ENCODE measurements at regions not wholly inside any gene's neighbourhood (a gene's known extent, or its start where the extent isn't known, plus 50 kb on each side); places are given as distances from the start of the nearest gene placed in this dataset.

GRCh38 chr5:87872986-87873385 lies 395.7 kb downstream of the TMEM161B start:
- no peak for DNase-seq (ENCODE audit: low read depth)

- DNase-seq (ENCODE audit: low read depth), result no peak
Measured at GRCh38 chr5:87868792-87869191, 399.9 kb downstream of the TMEM161B start.

- DNase-seq (ENCODE audit: low read depth), result no peak
Measured at GRCh38 chr5:87867281-87867680, 401.4 kb downstream of the TMEM161B start.

DNA sequence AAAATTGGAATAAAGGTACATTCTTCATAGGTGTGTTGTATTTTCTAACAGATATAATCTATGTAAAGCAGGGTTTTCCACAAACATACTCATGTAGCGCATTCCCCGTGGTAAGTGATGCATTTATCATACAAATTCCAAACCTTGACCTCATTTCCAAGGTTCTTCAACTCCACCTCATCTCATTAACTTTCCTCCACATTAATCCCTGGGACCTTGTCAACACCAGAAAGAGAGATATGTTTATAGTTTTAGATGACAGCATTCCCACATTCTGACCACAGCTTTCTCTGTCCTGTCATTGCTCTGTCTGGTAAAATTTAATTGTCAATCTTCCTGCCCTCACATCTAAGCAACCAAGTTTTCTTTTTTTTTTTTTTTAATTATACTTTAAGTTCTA lies 415.1 kb downstream of the TMEM161B start:
- no peak for DNase-seq (ENCODE audit: low read depth)

GRCh38 chr5:87851603-87852002 lies 417.0 kb downstream of the TMEM161B start:
- no peak for DNase-seq (ENCODE audit: low read depth)

GRCh38 chr5:87850843-87851242 lies 417.8 kb downstream of the TMEM161B start:
- DNase-seq (ENCODE audit: low read depth), result no peak

DNA sequence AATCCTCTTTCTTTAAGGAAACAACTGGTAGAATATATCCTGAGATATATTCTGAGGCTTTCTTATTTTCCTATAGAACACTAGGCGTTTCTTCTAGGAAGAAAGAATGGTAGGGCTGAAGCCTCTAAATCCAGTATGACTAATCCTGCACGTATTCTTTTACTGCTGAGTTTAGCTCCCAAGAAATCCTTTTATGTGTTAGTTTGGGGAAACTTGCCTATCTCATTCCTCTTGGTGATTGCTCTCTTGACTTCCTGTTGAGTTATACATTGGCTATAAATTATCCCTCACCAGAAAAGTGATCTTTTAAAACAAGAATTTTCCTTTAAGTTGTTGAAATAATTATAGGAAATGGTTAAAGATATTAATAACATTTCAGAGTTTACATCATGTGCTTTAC lies 422.9 kb downstream of the TMEM161B start:
- no peak for DNase-seq (ENCODE audit: low read depth)

DNA sequence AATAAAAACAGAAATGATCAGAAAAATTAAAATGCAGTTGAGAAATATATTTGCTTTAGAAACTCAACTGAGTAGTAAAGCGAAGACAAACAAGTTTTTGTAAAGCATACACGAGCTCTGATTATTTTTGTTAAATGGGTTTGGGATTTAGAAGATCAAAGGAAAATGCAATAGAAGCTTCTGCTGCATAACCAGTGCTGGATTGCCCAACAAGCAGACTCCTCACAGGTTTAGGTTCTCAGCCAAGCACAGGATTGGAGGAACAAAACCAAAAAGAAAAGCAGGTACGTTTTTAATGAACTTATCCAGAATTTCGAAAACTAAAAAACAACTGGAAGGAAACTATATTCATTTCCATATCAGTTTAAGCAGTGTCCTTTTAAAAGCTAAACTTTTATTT lies 423.8 kb downstream of the TMEM161B start:
- DNase-seq (ENCODE audit: low read depth), result no peak

DNA sequence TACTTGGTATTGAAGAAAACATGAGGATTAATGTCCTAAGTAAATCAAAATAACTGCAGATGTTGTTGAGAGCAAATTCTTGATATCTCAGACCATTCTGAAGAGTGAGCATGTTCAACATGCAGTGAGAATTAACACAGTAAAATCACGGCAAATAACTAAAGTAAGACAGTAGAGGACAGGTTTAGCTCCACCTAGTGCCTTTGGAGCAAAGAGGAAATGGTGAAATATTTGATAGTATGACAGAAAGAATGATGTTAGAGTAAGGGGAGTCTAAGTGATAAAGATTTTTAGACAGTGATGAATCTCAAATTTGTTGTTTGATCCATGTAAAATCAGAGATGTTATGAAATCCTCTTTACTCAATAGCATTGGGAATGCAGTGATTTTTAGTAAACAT lies 424.2 kb downstream of the TMEM161B start:
- DNase-seq (ENCODE audit: low read depth), result no peak

GRCh38 chr5:87836696-87837095 lies 424.0 kb upstream of the CCNH start:
- no peak for DNase-seq (ENCODE audit: low read depth)

DNA sequence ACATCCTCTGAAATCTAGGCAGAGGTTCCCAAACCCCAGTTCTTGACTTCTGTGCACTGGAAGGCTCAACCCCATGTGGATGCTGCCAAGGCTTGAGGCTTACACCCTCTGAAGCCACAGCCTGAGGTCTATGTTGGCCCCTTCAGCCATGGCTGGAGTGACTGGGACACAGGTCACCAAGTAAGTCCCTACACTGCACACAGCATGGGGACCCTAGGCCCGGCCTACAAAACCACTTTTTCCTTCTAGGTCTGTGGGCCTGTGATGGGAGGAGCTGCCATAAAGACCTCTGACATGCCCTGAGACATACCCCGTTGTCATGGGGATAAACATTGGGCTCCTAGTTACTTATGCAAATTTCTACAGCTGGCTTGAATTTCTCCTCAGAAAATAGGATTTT lies 418.8 kb upstream of the CCNH start:
- no peak for DNase-seq (ENCODE audit: low read depth)

DNA sequence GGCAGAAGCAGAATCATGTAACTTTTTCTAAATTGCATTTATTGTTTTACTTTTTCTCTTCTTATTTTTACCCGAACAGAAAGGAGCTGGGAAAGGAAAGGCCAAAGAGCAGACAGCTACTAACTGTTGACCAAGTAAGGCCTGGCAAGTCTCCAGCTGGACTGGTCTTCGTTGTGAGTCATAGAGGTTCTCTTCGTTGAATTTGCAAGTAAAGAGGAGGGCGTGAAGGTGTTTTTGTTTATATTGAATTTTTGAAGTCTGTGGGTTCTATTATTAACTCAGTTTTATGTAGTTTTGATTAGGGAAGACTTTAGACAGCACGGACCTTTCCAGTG lies 416.5 kb upstream of the CCNH start:
- DNase-seq (ENCODE audit: low read depth), result peak; percentile 3

DNA sequence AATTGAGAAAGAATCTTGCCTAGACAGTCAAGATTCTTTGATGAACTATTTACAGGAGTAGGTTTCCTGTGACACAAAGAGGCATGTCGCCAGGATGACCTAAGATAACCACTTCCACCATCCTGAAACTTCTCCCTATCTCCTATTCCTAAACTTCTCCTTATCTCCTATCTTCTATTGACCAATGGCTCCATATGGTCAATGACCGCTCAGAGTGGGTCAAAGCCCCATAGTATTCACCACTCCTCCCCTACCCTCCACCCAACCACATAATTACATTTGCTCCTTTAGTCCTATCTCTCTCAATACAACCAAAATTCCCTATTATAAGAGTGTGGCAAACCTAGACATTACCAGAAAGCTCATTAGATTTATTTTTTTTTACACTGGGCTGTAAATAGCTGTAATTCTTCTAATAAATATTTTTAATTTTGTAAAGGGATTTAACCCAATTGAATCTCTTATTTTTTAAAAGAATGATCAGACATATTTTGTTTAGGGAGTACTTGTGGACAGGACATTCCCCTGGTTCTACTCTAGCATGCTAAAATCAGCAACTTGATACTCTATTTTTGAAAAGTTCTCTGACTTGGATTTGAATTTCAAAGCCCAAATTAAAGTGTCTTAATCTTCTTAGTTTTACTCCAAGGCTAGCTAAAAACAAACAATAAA lies 416.0 kb upstream of the CCNH start:
- DNase-seq (ENCODE audit: low read depth), result no peak

DNA sequence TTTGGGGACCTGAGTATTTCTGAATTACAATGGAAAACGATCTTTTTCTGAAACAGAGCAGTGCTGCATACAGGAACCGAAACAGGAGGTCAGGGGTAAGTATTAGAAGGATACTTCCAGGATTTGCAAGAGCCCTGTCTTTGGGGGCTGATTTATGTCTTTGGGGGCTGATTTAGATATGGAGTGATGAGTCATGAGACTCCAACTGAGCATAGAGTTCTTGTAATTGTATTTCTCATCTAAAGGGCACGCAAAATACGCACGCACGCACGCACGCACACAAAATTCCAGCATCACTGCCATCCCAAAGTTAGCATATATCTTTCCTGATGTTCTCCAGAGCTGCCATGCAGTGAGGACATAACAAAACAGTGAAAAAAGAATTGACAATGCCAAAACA lies 414.8 kb upstream of the CCNH start:
- no peak for DNase-seq (ENCODE audit: low read depth)

DNA sequence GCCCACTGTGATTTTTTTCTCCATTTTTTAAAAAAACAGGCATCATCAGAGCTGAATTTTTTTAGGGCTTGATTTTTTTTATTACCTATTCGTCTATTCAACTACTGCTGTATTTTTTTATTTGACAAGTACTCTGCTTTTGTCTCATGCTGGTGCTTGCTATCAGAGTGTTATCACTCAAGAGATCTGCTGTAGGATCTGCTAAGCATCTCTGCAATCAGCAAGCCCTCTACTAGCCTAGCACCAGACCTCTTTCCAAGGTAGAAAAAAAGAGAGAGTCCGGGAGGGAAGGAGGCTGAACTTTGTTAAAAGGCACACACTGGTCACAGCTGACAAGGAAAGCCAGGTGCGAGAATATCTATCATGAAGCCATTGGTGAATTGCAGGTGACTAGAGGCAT lies 413.8 kb upstream of the CCNH start:
- no peak for DNase-seq (ENCODE audit: low read depth)

- no peak for DNase-seq (ENCODE audit: low read depth)
Measured at GRCh38 chr5:87825583-87825982, 412.9 kb upstream of the CCNH start.

GRCh38 chr5:87807783-87808182 lies 395.1 kb upstream of the CCNH start:
- no peak for DNase-seq (ENCODE audit: low read depth)

DNA sequence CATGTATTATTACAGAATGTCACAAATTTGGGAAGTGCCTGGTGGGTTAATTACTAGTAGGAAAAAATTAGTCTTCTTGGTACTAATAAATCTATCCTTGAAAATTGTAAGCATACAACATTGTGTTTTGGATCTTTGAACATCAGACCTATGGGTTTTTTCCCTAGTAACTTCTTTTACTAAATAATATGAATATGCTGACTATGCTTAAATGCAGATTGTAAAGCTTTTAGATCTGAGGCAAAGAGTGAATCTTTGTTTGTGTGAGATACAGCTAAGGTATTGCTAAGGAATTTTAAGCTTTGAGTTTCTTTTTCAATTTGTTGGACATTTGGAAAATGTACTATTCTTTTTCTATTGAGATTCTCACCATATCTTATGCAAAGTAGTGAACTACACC lies 390.6 kb upstream of the CCNH start:
- DNase-seq (ENCODE audit: low read depth), result no peak

DNA sequence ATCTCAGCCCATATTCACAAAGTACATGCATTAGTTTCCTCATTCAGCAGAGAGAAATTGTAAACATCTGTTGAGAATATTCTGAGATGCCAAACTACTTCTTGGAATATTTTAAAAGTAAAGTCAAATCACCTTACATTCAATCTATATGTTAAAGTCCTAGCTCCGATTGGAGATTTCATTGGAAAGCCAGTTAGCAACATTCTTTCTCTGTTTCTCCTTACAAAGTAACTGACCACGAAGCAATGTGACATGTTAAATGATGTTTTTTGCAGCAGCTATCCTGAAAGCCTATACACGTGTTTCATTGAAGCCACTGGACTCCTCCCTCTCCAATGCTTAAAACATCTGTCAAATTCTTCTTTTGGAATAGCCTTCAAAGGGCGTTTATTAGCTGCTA lies 379.1 kb upstream of the CCNH start:
- no peak for DNase-seq (ENCODE audit: low read depth)

DNA sequence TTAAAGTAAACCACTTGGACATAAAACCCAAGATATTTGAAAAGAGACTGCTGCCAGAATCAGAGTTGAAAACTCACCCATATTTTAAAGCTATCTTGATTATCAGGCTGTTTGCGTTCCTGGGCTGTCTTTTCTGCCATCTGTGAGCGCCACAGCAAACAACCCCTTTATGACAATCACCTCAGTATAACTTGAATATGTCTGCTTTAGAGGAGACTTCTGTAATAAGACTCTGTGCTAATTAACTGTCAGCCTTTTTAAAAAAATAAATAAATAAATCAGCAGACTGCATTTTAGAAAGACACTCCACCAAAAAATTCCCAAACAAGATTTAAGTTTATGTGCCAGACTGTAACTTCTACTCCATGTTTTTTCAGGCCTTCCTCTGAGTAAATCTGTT lies 375.7 kb upstream of the CCNH start:
- DNase-seq (ENCODE audit: low read depth), result no peak

DNA sequence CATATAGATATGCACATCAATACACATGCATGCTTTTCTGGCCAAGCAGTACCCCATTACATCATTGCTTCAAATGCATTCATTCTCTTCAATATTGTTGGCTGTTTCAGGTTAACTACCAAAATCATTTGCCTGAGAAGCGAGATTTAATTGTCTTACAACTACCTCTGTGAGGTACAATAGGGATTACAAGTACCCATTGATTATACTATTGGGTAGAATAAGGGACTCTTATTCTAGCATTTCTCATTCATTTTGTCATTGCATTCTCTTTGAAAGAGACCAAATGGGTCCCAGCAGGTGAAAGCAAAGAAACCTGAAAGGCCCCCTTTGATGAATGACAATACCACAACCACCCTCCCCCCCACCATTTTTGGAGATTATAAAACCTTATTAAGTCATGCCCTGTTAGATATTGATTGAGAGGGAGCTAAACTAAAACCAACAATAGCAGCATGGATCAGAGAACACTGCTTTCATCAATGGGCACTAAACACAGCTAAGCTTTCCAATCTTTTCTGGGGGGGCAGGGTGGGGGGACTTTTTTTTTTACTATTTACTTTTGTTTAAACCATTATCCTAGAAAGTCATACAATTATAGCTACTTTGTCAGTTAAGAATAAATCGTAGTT lies 375.0 kb upstream of the CCNH start:
- no peak for DNase-seq (ENCODE audit: low read depth)

DNA sequence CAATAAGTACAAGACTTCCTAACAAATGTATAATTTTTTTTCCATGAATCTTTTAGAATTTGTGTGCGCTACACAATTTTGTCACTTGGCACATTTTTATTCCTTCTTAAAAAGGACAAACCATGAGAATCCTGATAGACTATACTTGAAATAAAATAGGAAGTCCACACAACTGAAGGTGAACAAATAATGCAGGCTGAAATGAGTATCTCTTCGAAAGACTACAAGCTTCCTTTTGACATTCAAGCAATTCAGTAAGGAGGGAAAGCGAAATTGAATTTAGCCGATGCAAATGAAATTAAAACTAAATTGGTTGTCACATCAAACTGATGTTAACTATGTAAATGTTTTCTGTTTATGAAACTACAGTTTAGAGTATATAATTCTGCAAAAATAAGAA lies 374.4 kb upstream of the CCNH start:
- no peak for DNase-seq (ENCODE audit: low read depth)

DNA sequence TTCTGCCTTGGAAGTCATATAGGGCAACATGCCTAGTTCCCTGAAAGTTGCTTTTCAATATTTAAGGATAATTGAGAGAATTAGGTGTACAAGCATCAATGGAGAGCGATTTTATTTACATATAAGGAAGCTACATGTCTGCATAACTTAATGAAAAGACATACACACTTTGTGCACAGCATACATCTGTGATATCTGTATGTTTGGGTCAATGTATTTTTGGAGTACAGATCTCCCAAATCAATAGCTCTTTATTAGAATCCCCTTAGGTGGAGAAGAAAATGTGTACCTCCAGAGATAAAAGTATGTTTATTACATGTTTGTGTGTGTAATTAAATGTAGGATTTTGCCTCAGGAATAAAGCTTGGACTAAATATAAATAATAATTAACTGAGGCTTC lies 373.7 kb upstream of the CCNH start:
- DNase-seq (ENCODE audit: low read depth), result no peak

DNA sequence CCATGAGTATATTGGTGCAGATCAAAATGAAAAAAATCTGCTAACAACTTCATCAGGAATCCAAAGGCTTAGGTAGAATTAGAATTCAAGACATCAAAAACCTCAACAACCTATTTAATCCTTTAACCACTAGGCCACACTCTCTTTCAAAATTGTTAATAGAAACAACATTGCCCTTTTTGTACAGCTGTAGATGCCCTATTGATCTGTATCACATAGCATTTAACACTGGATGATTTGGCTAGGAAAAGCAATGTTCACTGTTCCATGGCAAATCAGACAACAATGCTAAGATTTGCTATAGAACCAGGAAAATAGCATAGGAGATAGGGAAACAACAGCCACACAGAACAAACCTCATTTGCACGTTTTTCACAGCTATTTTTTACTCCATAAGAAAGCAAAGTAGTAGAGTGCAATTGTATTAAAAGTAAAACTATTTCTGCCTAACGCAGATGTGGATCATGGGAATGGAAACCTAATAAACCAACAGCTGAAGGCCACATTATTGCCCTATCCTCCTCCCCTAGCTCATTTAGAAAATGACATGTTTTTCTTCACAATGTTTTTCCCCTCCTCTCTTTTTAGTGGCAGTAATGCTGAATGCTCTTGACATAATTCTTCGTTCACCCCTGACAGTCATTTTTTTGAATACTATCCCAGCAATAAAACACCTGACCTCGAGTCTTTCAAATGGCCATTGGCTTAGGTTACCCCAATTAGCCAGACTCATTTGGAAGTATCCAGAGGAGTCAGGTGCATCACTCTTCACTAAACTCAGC lies 373.0 kb upstream of the CCNH start:
- DNase-seq (ENCODE audit: low read depth), result no peak
